NCI-H187 (cell line): ENCODE measurements at regions not wholly inside any gene's neighbourhood (a gene's known extent, or its start where the extent isn't known, plus 50 kb on each side); places are given as distances from the start of the nearest gene placed in this dataset.
A peak's percentile ranks its signal among the peaks of the same experiment; 100 is the strongest.

Source experiments
- DNase-seq, 2 experiments: peaks; one replicate each; lab custom pipeline; 2025; lab: John Stamatoyannopoulos, UW

DNA sequence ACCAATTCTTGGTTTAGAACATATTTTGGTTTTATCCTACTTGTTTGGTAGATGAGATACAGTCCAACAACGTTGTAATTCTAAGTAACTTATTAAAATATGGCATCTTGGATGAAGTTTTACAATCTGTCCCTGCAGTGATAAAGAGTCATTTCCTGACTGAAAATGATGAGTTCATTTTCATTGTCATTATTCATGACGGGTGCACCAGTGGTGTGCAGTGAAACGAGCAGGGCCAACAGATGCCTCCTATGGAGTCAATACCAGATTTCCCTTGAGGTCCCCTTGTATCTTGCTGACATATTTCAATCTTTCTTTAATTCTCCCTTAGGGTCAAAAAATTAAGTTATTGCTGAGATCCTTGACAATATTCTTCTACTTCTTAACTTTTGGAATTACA, 438.5 kb downstream of the LRIG3 start:
- no peak for DNase-seq

DNA sequence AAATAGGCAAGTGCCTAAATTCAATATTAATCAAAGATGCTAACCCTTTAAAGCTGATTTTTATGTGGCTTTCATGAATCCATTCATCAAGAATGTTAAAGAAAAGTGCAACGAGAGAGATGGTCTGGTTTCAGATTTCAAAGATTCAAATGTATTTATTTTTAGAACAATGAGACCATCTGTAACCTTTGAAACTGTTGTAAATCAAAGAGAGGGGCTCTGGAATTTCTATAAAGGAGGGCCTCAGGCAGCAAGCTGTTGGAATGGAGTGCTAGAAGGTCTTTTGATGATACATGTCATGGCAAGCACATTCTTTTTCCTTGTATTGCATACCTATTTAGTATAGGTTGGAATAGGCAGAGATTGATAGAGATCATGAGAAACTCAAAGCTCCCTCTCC, 433.0 kb downstream of the LRIG3 start:
- no peak for DNase-seq

GRCh38 chr12:58487678-58488161, 432.6 kb downstream of the LRIG3 start:
- no peak for DNase-seq

DNA sequence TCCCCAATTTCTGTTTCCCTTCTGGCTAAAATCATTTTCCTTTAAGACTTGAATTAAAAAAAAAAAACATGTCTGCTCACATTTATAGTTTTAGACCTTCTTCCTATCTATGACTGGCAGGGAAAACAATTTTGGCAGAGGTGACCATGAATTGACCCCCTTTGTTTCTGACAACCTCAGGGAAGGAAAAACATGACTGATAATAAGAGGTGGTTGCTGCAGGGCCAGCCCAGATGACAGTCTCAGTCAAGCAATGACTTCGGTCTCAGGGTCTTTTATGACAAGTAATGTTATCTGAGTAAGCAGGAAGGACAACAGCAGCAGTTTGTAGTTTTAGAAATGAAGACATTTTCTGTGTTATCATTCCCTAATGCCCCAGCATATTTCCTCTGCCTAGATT, 430.9 kb downstream of the LRIG3 start:
- no peak for DNase-seq

DNA sequence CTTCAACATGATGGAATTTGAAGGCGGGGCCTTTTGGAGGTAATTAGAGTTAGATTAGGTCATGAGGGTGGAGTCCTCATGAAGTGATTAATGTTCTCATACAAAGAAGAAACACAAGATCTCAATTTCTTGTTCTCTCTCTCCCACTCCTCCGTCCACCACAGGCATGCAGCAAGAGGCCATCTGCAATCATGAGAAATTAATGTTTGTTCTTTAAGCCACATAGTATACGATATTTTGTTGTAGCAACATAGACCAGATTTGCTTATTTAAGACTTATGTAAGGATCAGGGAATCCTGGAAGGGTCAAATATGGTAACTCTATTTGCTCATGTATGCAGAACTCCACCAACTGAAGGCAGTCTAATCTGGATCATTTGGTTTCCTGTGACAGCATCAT, 429.0 kb downstream of the LRIG3 start:
- no peak for DNase-seq

DNA sequence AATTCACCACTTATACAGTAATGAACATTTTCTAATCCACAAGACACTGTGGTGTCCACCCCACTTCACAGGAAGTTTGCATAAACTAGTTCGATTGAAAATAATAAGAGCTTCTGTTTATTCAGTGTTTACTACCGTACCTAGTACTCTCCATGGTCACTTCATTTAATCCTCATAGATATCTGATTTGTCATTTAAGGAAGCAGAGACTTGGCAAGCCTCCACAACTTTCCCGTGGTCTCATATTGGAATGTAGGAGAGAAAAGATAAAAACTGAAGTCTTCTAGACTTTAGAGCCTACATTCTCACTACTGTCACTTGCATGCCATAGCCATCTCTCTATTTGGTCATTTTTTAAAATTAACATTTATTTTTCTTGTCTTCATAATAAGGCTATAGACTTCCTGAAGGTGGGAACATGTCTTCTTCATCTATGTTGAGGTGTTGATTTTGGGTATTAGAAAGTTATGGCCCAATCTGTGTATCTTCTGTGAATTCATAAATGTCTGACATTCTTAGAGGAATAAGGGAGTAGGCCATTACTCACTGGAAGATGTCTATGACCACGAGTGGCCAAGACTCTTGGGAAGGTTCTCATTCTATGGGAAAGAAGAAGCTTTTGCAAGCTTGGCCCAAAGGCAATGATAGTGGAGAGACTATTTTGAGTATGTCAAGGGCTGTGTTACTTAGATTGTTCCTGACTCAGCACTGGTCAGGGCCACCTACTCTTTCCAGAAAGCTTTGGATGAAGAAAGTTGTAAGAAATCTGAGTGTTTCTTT, 423.7 kb downstream of the LRIG3 start:
- no peak for DNase-seq

DNA sequence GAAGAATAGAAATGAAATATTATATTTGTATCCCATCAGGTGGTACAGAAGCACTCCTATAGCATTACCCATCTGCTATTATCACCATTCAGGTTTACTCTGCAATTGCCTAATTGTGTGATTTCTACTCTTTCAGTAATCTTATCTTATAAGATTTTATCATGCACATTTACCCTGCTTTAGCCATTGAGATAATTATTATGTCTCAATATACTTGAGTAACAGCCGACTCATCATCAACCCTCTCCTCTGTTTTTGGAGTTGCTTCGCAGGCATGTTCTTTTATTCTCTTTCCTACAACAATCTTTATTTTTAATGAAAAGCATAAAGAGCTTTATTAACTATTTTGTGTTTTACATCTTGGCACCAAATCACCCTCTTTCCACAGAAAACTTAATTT, 419.9 kb downstream of the LRIG3 start:
- DNase-seq: no peak

GRCh38 chr12:58502226-58502625, 418.1 kb downstream of the LRIG3 start:
- peak; percentile 38 to 46 for DNase-seq

DNA sequence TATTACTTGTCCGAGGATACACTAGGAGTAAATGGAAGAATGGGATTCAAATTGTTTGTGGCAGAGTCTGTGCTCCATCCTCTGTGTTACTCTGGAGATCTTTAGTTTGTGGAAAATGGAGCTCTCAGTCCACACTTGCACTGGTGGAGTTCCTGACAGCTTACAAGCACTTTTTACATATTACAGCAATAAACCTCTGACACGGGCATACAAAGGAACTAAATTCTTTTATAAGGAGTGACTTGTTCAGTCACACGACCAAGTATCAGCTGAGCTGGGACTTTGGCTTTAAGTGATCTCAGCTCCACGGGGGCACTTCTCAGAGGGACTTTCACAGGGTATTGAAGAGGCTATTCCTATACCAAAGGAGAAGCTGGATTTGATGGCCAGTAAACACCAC, 417.5 kb downstream of the LRIG3 start:
- peak; percentile 5 to 27 for DNase-seq

DNA sequence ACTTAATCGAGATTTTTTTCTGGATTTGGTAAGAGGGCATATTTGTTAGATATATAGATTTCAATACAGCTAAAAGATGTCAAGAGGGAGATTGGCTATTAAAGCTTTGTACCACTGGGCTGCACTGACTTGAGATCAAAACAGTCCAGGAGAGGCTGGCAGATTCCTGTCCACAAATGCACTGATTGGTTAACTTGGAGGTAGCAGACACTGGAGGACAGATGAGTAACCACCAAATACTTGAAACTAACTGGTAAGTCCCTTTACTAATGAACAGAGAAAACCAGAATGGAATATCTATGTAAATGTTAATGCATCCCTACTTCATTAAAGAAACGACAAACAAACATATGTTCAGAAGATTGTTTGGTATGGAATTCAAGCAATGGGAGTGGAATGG, 416.6 kb downstream of the LRIG3 start:
- DNase-seq: no peak

- no peak for DNase-seq
These were observed 416.0 kb downstream of the LRIG3 start for GRCh38 chr12:58504143-58504938.

DNA sequence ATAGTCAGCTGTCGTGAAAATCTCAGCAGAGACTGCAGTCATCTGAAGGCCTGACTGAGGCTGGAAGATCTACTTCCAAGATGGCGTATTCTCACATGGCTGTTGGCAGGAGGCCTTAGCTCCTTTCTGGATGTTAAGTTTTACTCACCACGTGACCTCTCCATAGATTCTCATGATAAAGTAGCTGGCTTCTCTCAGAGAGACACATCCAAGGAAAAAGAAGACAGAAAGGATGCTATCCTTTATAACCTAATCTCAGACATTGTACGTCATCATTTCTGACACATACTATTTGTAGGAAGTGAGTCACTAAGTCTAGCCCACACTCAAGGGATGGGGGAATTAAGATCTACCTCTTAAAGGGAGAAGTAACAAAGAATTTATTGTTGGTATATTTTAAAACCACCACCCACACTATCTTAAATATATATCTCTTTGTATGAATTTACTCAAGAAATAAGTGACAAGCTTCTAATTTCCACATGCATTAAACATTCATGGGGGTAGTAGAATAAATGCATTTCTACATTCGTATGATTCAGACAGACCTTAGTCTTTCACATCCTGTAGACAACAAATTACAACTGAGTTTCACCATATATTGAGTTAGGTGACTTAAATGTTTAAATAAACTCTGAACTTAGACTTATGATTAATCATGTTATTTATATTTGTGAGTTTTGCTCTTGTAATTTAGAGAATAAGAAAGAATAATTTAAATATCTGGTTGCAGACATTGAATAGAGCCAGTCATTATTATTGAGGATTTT, 411.0 kb downstream of the LRIG3 start:
- DNase-seq: no peak

- DNase-seq: no peak
These were observed 406.9 kb downstream of the LRIG3 start for GRCh38 chr12:58513301-58513834.

- no peak for DNase-seq
These were observed 406.5 kb downstream of the LRIG3 start for GRCh38 chr12:58513852-58514251.

DNA sequence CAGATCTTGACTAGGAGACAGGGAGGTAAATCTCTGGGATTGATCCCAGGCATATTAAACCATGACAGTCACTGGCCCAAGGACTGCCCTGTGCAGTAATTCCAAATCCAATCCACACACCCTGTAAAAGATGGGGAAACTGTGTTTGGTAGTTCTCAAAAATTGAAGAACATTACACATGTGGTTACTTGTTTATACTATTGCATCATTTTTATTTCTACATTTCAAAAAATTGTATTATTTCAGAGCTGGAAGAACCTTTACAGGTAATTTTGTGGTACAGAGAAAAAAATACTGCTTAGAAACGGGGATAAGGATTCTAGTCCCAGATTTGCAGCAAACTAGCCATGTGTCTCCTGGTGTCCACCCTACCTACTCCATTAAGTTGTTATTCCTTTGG, 400.5 kb downstream of the LRIG3 start:
- DNase-seq: no peak

- DNase-seq: no peak
These were observed 399.2 kb downstream of the LRIG3 start for GRCh38 chr12:58521152-58521551.

DNA sequence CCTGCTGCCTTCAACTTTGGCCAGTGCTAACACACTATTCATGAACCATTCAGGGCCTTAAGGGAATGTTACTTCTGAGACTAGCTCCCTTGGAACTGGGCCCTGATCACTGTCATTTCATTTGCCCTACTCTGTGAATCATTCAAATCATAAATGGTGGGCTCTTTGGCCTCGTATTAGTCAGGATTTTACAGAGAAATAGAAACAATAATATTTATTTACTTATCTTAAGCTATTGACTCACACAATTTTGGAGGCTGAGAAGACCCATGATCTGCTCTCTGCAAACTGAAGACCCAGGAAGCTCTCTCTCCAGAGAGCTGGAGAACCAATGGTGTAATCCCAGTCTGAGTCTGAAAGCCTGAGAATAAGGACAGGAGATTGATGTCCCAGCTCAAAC, 398.5 kb downstream of the LRIG3 start:
- no peak for DNase-seq

DNA sequence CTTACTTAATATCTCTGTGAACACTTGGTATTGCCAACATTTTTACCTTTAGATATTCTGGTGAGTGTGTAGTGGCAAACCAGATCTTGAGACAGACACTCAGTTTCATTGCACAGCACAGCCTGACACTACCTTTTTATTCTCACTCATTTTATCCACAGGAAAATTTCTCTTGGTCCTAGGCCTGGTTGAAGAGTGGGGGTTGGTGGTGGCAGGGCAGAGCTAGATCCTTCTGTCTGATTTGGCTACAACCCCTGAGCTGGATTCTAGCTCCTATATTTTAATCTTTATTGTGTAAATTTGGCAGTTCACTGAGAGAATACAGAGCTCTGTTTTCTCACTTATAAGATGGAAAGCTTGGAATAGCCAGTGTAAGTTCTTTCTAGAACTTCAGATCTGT, 396.9 kb downstream of the LRIG3 start:
- DNase-seq: no peak

GRCh38 chr12:58528271-58528670, 392.0 kb downstream of the LRIG3 start:
- DNase-seq: no peak

GRCh38 chr12:58529114-58529665, 391.1 kb downstream of the LRIG3 start:
- no peak for DNase-seq

- DNase-seq: no peak
These were observed 390.2 kb downstream of the LRIG3 start for GRCh38 chr12:58529897-58530741.
